GM23338 (cell line): ENCODE measurements at regions not wholly inside any gene's neighbourhood (a gene's known extent, or its start where the extent isn't known, plus 50 kb on each side); places are given as distances from the start of the nearest gene placed in this dataset.

Experiments
- CTCF ChIP-seq, 2 experiments: fragments of 200-600 bp in 1 of 2; sonication (generic) in 1 of 2; conservative IDR thresholded peaks; 2 replicates each; pipeline versions ENCODE4 v1.5.1 to v1.6.1; 2016 to 2017; ENCODE audit warnings: antibody characterized with exemption in 2 of 2, low read depth in 2 of 2, mild to moderate bottlenecking in 2 of 2, moderate library complexity in 1 of 2
- EZH2 ChIP-seq: fragments of 200-600 bp; sonication (generic); IDR thresholded peaks from one replicate; pipeline ENCODE4 v1.8.0; 2017; ENCODE audit warnings: antibody characterized with exemption, mild to moderate bottlenecking, low read depth; ENCODE audit not compliant: unreplicated experiment
- EZH2phosphoT487 ChIP-seq: fragments of 200-600 bp; sonication (generic); IDR thresholded peaks from one replicate; pipeline ENCODE4 v1.8.1; 2018; ENCODE audit warnings: antibody characterized with exemption; ENCODE audit not compliant: unreplicated experiment
- NANOG ChIP-seq: IDR thresholded peaks from 2 replicates; pipeline ENCODE4 v1.6.1; 2016; ENCODE audit warnings: antibody characterized with exemption, borderline replicate concordance
- POLR2AphosphoS5 ChIP-seq: IDR thresholded peaks from 2 replicates; pipeline ENCODE4 v1.6.1; 2016; ENCODE audit warnings: antibody characterized with exemption, low read depth
- REST ChIP-seq: IDR thresholded peaks from one replicate; pipeline ENCODE4 v1.6.1; 2018; ENCODE audit warnings: antibody characterized with exemption; ENCODE audit not compliant: unreplicated experiment
- STAT1 ChIP-seq: IDR thresholded peaks from one replicate; pipeline ENCODE4 v1.6.1; 2016; ENCODE audit warnings: antibody characterized with exemption; ENCODE audit not compliant: unreplicated experiment
- ZNF331 ChIP-seq: fragments of 250-450 bp; sonication (Bioruptor Pico); IDR thresholded peaks from 2 replicates; pipeline ENCODE4 v1.5.0; 2020; ENCODE audit warnings: low read depth, mild to moderate bottlenecking, moderate library complexity
- ZNF462 ChIP-seq: fragments of 250-450 bp; sonication (Bioruptor Pico); IDR thresholded peaks from 2 replicates; pipeline ENCODE4 v1.5.0; 2020; ENCODE audit warnings: mild to moderate bottlenecking, moderate library complexity

- no peak for TF ChIP-seq CTCF (conservative IDR thresholded peaks at IDR 0.05; ENCODE audit: low read depth in 2 of 2)
- no peak for TF ChIP-seq NANOG
- TF ChIP-seq POLR2AphosphoS5 = no peak
- no peak for TF ChIP-seq EZH2phosphoT487
- no peak for TF ChIP-seq REST
- no peak for TF ChIP-seq EZH2
- TF ChIP-seq ZNF462 (CRISPR knock-in tag) = no peak
- TF ChIP-seq ZNF331 (CRISPR knock-in tag) = no peak
- TF ChIP-seq STAT1 = no peak
These were observed 143.1 kb downstream of the S1PR1 start for GRCh38 chr1:101379950-101380349.
